Omental fat pad (tissue), 3 donors: ENCODE measurements at regions not wholly inside any gene's neighbourhood (a gene's known extent, or its start where the extent isn't known, plus 50 kb on each side); places are given as distances from the start of the nearest gene placed in this dataset.
"Not testable (repeated sequence)": the region's sequence is repeated elsewhere in the genome, so short reads cannot be mapped to it uniquely, and the experiment has no call there.

Experiments used
- ATAC-seq: fragments of 150-250 bp; one replicate; pipeline ENCODE4 v1.9.1; 2016; ENCODE audit warnings: mild to moderate bottlenecking, moderate library complexity; ENCODE audit not compliant: low FRiP score
- DNase-seq: peaks from one replicate; pipeline ENCODE4 v3.0.0-alpha.2; 2019; ENCODE audit warnings: low spot score
- CTCF ChIP-seq, 3 donors: fragments of 450-650 bp; IDR thresholded peaks; one replicate each; pipeline ENCODE4 v1.5.1; 2016 to 2017; ENCODE audit warnings: antibody characterized with exemption in 3 of 3, mild to moderate bottlenecking in 3 of 3, moderate library complexity in 2 of 3

DNA sequence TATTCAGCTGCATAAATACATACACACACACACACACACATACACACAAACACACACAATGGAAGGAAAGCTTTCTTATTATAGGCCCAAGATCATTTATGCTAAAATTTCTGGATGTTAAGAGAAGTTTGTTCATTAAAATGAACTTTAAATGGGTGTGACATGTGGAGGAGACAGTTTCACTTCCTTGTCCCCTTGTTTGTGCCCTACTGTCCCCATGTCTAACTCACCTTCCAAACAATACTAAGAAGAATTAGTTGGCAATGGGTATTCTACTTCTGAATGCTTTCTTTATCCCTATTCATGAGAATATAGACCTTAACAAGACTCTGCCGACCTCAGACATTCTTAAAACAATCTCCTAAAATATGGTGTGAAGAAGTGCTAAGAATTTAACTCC, 63.5 kb upstream of the NRIP1 start:
- TF ChIP-seq CTCF (IDR thresholded peaks at IDR 0.05): no peak
- no peak for DNase-seq
- no peak for ATAC-seq

- not testable (repeated sequence) for ATAC-seq, DNase-seq
Measured at GRCh38 chr21:15128714-15129113, 63.9 kb upstream of the NRIP1 start.

GRCh38 chr21:15130326-15130725, 65.5 kb upstream of the NRIP1 start:
- TF ChIP-seq CTCF (IDR thresholded peaks at IDR 0.05): no peak
- DNase-seq (no peak), ATAC-seq (no peak)

DNA sequence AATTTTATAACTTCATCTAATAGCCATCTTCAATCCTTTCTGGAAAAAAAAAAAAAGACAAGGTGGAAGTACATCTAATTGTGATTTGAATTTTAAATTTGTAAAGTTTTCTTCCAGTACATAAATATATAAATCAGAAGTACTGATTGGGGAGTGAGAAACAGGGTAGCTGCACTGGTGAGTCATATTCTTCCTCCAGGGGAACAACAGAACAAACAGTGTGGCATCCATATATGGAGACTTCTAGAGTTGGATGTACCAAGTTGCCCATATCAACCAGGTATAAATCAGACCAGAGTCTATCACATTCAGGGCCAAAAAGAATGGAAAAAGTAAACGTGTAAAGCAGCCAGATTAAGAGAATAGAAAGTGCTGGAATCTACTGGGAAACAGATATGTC, 66.0 kb upstream of the NRIP1 start:
- no peak for TF ChIP-seq CTCF (IDR thresholded peaks at IDR 0.05)
- DNase-seq (no peak), ATAC-seq (no peak)

DNA sequence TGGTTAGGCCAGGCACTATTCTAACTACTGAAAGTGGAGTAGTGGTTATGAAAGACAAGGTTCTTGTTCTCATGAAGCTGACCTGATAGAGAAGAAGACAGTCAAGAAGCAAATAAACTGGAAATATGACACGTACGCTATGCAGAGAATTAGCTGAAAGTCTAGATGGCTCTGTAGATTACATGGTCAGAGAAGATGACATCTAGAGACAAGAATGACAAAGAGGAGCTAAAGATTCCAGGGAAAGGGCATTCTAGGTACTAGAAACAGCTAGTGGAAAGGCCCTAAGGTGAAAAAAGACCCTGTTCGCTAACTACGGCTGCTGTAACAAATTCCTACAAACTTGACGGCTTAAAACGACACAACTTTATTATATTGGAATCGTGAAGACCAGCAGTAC, 68.0 kb upstream of the NRIP1 start:
- DNase-seq: no peak
- no peak for ATAC-seq
- no peak for TF ChIP-seq CTCF (IDR thresholded peaks at IDR 0.05)

GRCh38 chr21:15134701-15135470, 70.1 kb upstream of the NRIP1 start:
- ATAC-seq: no peak
- DNase-seq: no peak
- no peak for TF ChIP-seq CTCF (IDR thresholded peaks at IDR 0.05)

GRCh38 chr21:15135867-15136629, 71.2 kb upstream of the NRIP1 start:
- TF ChIP-seq CTCF (IDR thresholded peaks at IDR 0.05): no peak
- no peak for ATAC-seq
- no peak for DNase-seq
